ENCODE measurements at regions not wholly inside any gene's neighbourhood (a gene's known extent, or its start where the extent isn't known, plus 50 kb on each side); places are given as distances from the start of the nearest gene placed in this dataset.
"Not testable (repeated sequence)": the region's sequence is repeated elsewhere in the genome, so short reads cannot be mapped to it uniquely, and the experiment has no call there.

DNA sequence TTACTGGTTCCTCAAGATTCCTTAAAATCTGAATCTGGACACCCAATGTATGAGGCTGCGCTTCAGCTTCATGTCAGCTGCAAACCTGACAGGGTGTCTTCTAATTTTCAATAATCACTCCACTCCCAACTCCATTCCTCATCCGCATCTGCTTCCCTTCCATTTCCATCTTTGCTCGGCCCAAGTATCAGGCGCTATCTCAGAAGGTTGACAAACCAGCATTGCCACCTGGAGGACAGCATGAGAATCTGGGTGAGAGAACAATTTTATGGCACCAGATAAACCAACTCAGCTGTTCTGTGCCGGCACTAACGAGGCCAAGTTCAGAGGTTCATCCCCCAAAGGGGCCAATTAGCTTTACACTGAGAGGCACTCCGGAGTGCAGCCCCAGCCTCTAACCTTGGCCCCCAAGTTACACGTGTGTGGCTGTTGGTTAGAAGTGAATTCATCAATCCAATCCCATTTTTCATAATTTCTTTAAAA, 79.1 kb upstream of the LMO2 start:
- DNase-seq = peak; percentile 68

DNA sequence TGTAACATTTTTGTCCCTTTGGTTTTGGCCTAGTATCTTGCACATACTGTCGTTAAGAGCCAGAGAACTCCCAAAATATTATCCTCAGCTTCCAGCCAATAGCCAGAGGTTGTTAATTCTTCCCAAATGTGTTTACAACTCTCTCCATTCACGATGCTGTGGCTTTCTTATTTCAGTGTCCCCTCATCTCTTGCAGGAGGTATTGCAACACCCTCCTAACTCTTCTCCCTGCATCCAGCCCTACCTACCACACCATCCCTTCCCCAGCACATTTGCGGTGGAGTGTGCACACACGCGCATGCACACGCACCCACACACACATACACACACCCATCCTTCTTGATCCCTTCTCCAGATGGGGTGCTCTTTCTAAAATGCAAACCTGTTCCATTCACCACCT, 75.6 kb upstream of the LMO2 start:
- DNase-seq = no peak

DNA sequence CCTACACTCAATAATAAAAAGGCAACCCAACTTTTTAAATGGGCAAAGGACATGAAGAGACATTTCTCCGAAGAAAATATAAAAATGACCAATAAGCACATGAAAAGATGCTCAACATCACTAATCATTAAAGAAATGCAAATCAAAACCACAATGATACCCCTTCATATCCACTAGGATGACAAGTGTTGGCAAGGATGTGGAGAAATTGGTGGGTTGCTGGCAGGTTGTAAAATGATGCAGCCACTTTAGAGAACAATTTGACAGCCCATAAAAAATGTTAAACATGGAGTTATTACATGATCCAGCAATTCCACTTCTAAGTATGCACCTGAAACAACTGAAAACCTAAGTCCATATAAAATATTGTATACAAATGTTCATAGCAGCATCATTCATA, 73.2 kb upstream of the LMO2 start:
- DNase-seq = no peak

DNA sequence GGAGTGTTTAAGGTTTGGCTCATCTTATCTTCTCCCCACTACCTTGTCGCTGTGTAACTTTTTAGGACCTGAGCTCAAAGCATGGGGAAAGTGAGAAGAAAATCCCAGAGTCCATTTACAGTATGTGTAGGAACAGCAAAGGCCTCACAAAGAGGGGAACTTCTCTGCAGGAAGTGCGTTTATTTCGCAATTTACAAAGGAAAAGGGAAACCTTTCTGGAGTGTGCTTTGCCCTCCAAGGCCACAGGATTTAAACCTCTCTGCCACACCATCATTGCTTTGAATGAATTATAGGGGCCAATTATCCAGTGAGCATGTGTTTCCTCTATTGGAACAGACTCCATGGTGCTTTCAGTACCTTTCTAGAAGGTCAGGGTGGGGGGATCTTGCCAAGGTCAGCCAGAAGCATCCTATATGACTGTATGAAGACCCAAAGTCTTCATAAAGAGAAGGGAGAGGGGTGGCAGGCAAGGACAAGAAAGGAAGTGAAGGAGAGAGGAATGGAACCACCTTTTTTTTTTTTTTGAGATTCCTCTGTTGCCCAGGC, 68.1 kb upstream of the LMO2 start:
- no peak for DNase-seq

DNA sequence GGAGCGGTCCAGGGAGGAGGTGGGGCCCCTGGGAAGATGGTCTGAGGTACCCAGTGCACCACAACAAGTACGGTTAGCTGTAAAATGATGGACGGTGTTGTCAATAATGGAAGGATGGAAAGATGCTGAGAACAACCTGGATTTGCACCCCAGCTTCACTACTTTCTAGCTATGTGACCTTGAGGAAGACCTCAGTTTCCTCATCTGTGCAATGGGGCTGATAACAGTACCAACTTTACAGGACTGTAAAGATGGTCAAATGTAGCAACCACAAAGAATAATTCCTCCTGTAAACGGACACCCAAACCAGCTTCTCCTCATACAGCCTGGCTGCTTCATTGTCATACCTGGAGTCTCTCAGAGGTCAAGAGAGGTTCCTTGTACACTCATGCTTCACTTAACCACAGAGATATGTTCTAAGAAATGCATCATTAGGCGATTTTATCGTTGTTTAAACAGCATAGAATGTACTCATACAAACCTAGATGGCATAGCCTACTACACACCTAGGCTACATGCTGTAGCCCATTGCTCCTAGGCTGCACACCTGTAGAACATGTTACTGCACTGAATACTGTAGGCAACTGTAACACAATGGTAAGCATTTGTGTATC, 65.5 kb upstream of the LMO2 start:
- DNase-seq = no peak

DNA sequence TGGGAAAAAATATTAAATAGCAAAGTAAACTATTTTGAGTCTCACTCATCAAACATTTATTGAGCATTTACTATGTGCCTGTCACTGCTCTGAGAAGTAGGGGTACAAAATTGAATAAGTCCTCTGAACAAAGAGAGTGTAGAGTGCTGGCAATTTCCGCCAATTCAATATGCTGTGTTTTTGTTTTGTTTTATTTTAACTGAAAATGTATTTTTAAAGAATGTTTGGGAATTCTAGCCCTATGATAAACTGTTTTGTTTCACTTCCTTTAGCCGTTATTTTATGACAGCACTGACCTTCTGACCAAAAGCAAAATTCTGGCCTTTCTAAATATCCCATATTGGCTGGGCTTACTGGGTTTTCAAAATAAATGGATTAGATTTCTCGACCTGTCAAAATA, 64.7 kb upstream of the LMO2 start:
- DNase-seq = no peak

DNA sequence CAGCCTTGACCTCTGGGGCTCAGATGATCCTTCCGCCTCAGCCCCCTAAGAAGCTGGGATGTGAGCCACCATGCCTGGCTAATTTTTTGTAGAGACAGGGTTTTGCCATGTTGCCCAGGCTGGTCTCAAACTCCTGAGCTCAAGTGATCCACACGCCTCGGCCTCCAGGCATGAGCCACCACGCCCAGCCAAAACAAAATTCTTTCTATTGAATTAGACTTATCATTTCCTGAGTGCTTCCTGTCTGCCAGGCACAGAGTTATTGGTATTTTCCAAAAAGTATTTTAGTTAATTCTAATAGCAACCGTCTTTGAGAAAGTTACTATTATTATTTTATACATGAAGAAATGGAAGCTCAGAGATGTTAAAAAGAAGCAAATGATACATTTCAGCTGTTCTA, 61.4 kb upstream of the LMO2 start:
- no peak for DNase-seq

DNA sequence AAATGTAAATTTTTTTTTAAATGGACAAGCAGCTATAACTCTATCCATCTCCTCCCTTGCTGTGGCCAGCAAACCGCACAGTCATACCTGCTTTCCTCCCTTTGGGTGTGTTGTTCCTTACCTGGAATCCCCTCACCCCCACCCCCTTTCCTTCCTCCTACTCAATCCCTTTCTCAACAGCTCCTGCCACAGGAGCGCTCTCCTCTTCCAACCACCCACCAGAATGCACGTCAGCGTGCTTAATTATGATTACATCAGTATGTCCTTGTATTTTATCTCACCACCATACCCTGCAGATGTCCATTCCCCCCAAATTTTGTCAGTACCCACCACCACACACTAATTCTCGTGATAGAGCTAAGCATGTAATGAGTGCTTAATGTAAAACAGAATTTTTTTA, 60.9 kb upstream of the LMO2 start:
- no peak for DNase-seq

DNA sequence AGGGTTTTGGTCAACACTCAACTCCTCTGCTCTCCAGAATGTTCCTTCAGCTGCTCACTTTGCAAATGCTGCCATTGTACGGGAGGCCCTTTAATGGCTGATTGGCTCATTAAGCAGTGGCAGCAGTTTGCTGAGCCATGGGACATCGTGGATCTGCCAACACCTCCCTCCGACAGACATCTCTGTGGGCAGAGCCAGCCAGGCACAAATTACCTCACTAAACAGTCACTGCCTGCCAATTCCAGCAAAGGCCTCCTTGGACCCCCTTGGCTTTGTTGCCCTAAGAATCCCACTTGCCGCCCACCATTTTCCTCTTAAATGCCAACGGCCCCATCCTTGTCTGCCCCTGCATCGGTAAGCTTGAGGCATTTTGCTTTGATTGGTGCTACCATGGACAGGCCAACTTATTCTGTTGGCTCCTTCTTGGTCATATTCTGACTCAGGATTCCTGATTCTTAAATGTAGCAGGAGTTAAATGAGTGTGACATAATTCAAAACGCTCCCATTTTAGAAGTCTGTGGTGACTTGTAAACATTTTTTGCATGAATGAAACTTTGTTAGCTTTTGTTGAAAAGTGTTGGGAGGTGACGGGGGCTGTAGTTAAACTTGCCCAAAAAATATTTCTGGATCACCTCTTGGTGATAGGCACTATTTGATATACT, 57.5 kb upstream of the LMO2 start:
- no peak for DNase-seq

DNA sequence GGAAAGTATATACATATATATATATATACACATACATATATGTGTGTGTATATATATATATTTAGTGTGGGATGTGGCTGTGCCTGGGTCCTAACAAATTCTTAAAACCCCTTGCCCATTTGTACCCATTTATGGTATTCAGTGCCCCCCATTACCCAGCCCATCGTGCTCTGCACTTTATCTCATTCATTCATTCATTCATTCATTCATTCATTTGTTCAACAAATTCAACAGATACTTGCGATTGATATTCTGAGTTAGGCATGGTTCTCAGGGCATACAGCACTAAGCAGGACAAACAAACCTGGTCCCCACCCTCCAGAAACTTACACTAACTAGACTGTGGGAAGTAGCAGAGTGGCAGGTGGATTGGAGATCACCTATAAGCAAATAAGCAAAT, 56.6 kb upstream of the LMO2 start:
- no peak for DNase-seq

DNA sequence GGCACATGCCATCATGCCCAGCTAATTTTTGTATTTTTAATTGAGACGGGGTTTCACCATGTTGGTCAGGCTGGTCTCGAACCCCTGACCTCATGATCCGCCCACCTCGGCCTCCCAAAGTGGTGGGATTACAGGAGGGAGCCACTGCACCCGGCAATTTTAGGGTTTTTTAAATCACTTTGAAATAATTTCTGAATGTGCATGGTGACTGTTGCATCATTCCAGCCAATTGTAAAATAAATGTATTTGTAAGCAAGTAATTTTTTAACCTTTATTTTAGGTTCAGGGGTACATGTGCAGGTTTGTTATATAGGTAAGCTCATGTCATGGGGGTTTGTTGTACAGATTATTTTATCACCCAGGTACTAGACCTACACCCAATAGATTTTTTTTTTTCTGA, 56.0 kb upstream of the LMO2 start:
- DNase-seq = not testable (repeated sequence)

DNA sequence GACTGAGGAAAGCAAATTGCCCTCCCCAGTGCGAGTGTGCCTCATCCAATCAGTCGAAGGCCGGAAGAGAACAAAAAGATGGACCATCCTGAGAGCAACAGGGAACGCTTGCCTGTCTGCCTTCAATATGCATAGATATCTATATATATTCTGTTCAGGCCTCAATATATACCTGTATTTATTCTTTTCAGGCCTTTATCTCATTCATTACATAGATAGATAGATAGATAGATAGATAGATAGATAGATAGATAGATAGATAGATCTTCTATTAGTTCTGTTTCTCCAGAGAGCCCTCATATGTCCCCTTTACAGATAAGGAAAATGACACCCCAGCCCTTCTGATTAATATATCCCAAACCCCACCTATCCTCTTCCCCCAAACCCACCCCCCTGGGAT, 55.1 kb upstream of the LMO2 start:
- DNase-seq = no peak

DNA sequence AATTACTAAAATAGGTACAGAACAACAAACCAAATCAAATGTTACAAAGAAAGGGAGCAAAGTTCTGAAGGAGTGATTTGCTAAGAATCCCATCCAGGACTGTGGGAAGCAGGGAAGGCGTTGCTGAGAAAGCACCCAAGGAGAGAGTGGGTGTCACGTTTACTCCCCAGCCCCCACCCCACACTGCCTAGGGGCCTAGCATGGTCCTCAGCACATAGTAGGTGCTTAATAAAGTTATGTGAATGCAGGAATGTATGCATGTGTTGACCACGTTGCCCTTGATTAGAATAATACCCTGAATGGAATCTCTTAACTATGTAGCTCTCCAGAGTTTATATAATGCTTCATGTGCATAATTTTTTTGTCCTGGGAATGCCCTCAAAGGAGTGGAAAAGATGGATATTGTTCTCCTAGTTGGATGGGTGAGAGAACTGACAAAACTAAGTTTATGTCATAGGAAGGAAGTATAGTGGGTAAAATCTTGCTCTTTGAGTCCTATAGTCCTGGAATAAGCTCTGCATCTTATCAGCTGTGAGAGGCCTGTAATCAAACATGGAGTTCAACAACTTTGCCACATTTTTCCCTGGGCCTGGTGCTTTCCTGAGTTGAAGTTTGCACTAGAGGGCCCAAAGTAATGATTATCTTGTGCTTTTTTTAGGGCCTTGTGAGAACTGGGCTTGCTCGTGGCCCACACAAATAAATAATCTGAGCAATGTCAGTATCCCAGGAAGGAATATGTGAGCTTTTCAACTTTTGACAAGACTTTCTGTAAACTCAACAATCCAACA, 53.8 kb upstream of the LMO2 start:
- no peak for DNase-seq

DNA sequence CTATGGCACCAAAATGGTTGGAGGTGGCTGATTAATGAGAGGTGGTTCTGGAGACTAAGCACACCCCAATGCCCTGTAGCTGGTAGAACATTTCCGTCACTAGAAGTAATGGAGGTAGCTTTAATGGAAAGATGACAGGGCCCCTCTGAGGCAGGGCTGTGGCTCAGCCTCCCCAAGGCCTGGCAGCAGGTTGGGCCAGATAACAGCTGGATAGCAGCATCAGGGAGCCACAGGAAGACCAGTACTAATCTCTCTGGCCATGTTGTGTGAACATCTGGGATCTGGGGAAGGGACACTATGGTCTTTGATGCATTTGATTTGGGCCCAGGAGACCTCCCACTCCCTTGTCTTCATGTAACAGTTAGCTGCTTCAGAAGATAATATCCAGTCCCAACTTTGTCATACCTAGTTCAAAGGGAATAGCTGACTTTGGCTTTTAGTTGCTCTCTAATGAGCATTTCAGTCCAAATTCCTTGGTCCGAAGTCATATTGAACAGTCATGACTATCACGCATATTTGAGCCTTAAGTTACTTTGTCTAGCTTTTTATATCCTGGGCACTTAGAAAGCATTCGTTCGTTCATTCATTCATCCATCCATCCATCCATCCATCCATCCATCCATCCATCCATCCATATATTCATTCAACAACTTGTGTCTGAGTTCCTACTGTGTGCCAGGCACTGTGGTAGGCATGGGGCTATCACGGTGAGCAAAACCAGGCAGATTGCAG, 53.0 kb upstream of the LMO2 start:
- no peak for DNase-seq

DNA sequence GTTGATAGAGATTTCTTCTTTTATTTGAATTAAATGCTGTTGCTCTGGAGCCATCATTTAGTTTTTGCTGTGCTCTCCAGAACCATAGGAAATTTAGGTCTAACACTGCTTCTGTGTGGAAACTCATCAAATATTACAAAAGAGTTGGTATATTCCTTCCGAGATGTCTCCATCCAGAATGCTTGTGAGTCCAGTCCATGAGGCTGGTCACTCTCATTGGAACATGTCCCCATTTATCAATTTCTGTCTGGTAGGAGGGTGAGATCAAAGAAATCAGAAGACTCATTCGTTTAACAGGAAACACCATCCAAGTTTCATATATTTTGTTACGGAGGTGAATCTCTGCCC, 52.4 kb upstream of the LMO2 start:
- DNase-seq = no peak

DNA sequence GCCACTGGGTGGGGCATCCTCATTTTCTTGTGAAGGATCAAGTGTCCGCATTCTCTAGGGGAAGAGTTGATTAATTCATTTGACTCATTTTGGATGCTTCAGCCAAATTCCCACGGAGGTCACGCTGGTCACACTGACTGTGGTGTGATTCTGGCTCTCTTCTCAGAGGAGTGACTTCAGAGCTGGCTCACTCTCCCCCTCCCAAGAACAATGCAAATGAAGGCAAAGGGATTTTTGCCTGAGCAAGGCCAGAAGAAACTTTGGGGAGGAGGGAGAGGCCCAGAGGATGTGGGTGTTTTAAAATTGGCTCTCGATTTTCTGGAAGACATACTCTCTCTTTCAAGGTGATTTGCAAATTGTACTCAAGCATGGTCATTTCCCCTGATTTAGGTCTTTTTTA, 51.1 kb upstream of the LMO2 start:
- DNase-seq = no peak

DNA sequence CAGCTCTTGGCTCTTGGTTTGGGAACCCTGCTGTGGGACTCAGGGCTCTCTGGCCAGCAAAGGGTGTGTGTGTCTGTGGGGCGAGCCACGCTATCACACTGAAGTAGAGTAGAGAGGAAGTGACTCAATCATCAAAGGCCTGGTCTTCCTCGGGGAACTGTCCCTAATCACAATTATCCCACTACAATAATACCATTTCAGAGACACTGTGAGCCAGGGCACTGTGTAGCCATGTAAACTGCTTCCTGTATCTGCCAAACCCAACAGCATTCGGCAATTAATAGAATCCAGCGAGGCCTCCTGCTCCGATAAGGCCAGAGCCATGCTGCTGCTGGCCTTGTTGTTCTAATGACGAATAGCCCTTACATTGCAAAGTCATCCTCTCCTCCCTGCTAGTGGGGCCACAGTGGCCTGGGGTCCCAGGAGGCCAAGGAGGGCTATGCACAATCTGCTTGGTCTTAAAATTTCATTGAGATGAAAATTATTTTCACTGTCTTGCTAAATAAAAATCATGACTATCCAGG, 49.8 kb upstream of the LMO2 start:
- no peak for DNase-seq
